ENCODE measurements at regions not wholly inside any gene's neighbourhood (a gene's known extent, or its start where the extent isn't known, plus 50 kb on each side); places are given as distances from the start of the nearest gene placed in this dataset.
A peak's percentile ranks its signal among the peaks of the same experiment; 100 is the strongest.

GRCh38 chr5:115461506-115462290 is 82.9 kb downstream of the FEM1C start:
- TF ChIP-seq RFX5 (IDR thresholded peaks at IDR 0.05; ENCODE audit: low read depth, low read length) (no peak), MAFK (IDR thresholded peaks at IDR 0.05; ENCODE audit: low read depth, low read length) (peak; percentile 66), MXI1 (IDR thresholded peaks at IDR 0.05; ENCODE audit: borderline replicate concordance, low read depth, low read length) (no peak), MAZ (IDR thresholded peaks at IDR 0.05; ENCODE audit: borderline replicate concordance, low read depth, low read length) (no peak), SMC3 (IDR thresholded peaks at IDR 0.05; ENCODE audit: low read depth, low read length) (no peak), POLR2A (IDR thresholded peaks at IDR 0.05; ENCODE audit: low read depth, low read length) (no peak), FOS (IDR thresholded peaks at IDR 0.05; ENCODE audit: low read depth, low read length) (0 out of 2 replicates have a peak, but pooled peaks have one; percentile 42), BHLHE40 (IDR thresholded peaks at IDR 0.05; ENCODE audit: low read depth, low read length) (no peak; the same call in 1 of the 2 replicates), RAD21 (IDR thresholded peaks at IDR 0.05; ENCODE audit: low read length) (no peak), RCOR1 (IDR thresholded peaks at IDR 0.05; ENCODE audit: insufficient replicate concordance, low read length) (peak; percentile 11), CTCF (conservative IDR thresholded peaks at IDR 0.05; ENCODE audit: low read depth, low read length) (no peak)
- intact Hi-C loops (cut with micrococcal nuclease) (no loop called here), in situ Hi-C loops (cut with MboI; ENCODE audit: low sequenced_read_pairs) (no loop called here), dilution Hi-C loops (cut with HindIII; ENCODE audit: low sequenced_read_pairs, unreplicated experiment) (no loop called here)
- H4K91ac ChIP-seq (ENCODE audit: insufficient read depth, low read depth, low read length): peak overlapping the region; percentile 26; the same call in 1 of the 2 replicates
- peak; percentile 73 for ATAC-seq (ENCODE audit: low read depth)
- peak overlapping the region; percentile 84 for H2BK5ac ChIP-seq (ENCODE audit: low read depth, low read length, poor library complexity, severe bottlenecking)
- peak overlapping the region; percentile 83; the same call in 1 of the 2 replicates for H3K18ac ChIP-seq (ENCODE audit: low read depth, low read length)
- H3K27ac ChIP-seq (ENCODE audit: insufficient read depth, low read length): peak overlapping the region; percentile 32
- BruUV-seq (replicated peaks): no TSS peak
- H2BK120ac ChIP-seq (ENCODE audit: low read depth, low read length): peak overlapping the region; percentile 90
- peak overlapping the region; percentile 29 for H3K14ac ChIP-seq (replicated peaks; ENCODE audit: low read depth, low read length)
- POLR2A ChIA-PET (ENCODE audit: unreplicated experiment): no interaction called here
- peak overlapping the region; percentile 37; the same call in 1 of the 2 replicates for H3K23ac ChIP-seq (ENCODE audit: low read depth, low read length)
- H3K27me3 ChIP-seq (ENCODE audit: control insufficient read depth, insufficient read depth, low read length): no peaks in the 10 kb centered on the region
- H3K79me1 ChIP-seq (ENCODE audit: low read depth in 1 of 2, low read length in 2 of 2): no peaks in the 10 kb centered on the region
- no peak overlapping the region for H2AFZ ChIP-seq (replicated peaks; ENCODE audit: low read length, poor library complexity)
- no peak overlapping the region for H4K5ac ChIP-seq (ENCODE audit: low read depth, low read length)
- H3K36me3 ChIP-seq (ENCODE audit: control insufficient read depth, insufficient read depth, low read length): no peaks in the 10 kb centered on the region
- CTCF ChIA-PET: no interaction called here
- H3K4ac ChIP-seq (ENCODE audit: low read depth, low read length): peak overlapping the region; percentile 70
- H3K9me3 ChIP-seq (ENCODE audit: control insufficient read depth, insufficient read depth, low read length): no peaks in the 10 kb centered on the region
- peak overlapping the region; percentile 22 to 58; a peak in 3 of 4 replicates for H4K8ac ChIP-seq (ENCODE audit: low read depth in 2 of 2, low read length in 2 of 2)
- peaks cover 13% of the 10 kb centered on the region for H3K9me1 ChIP-seq (ENCODE audit: insufficient read depth, low read length)
- peak overlapping the region; percentile 87 for H2BK20ac ChIP-seq (ENCODE audit: low read depth, low read length)
- H3K4me2 ChIP-seq (ENCODE audit: low read depth, low read length): peak overlapping the region; percentile 57; the same call in 1 of the 2 replicates
- H2AK5ac ChIP-seq (ENCODE audit: low read depth, low read length): peak overlapping the region; percentile 65
- peak; percentile 90 for DNase-seq
- H3K9ac ChIP-seq (ENCODE audit: low read depth, low read length): no peak overlapping the region
- H3K56ac ChIP-seq (ENCODE audit: extremely low read depth, insufficient read depth, low read length): 0 out of 2 replicates have a peak overlapping the region, but pooled peaks have one; percentile 5
- H3K4me1 ChIP-seq (ENCODE audit: control insufficient read depth, insufficient read depth, low read length): peaks cover 6% of the 10 kb centered on the region
- H2AK9ac ChIP-seq (replicated peaks; ENCODE audit: low read depth, low read length, poor library complexity): no peak overlapping the region
- H2BK15ac ChIP-seq (ENCODE audit: low read depth, low read length): peak overlapping the region; percentile 75; the same call in 2 of the 3 replicates
- no peak overlapping the region for H3K4me3 ChIP-seq (ENCODE audit: insufficient read depth, low read depth, low read length)
- H4K20me1 ChIP-seq (ENCODE audit: insufficient read depth, low read length): no peaks in the 10 kb centered on the region

Measured in IMR-90 (cell line).